Mesenchymal stem cell (in vitro differentiated cells and primary cell): ENCODE measurements at regions not wholly inside any gene's neighbourhood (a gene's known extent, or its start where the extent isn't known, plus 50 kb on each side); places are given as distances from the start of the nearest gene placed in this dataset.
"Not testable (repeated sequence)": the region's sequence is repeated elsewhere in the genome, so short reads cannot be mapped to it uniquely, and the experiment has no call there.

ENCODE experiments used
- DNase-seq: peaks from one replicate; pipeline ENCODE4 v3.0.0-alpha.2; 2013
- H2AFZ ChIP-seq: one replicate; pipeline ENCODE4 v1.6.1; 2013; ENCODE audit warnings: low read depth, mild to moderate bottlenecking, control low read depth, inconsistent platforms, low read length, moderate library complexity
- H2AK5ac ChIP-seq: 2 replicates; pipeline ENCODE4 v1.6.1; 2013; ENCODE audit warnings: low read length, moderate library complexity, mild to moderate bottlenecking, inconsistent platforms; ENCODE audit not compliant: severe bottlenecking
- H2BK120ac ChIP-seq: one replicate; pipeline ENCODE4 v1.6.1; 2013; ENCODE audit warnings: low read depth, mild to moderate bottlenecking, inconsistent platforms, low read length, moderate library complexity
- H2BK12ac ChIP-seq, 2 experiments: one replicate each; pipeline ENCODE4 v1.6.1; 2013; ENCODE audit warnings: inconsistent platforms in 2 of 2, low read length in 2 of 2, mild to moderate bottlenecking in 2 of 2, moderate library complexity in 2 of 2, control low read depth in 1 of 2
- H2BK15ac ChIP-seq: one replicate; pipeline ENCODE4 v1.6.1; 2013; ENCODE audit warnings: mild to moderate bottlenecking, low read depth, inconsistent platforms; ENCODE audit not compliant: poor library complexity, severe bottlenecking
- H2BK5ac ChIP-seq: 2 replicates; pipeline ENCODE4 v1.6.1; 2013; ENCODE audit warnings: low read depth, mild to moderate bottlenecking, low read length, control low read depth, inconsistent platforms; ENCODE audit not compliant: poor library complexity, severe bottlenecking
- H3K14ac ChIP-seq, 2 experiments: one replicate each; pipeline ENCODE4 v1.6.1; 2013; ENCODE audit warnings: inconsistent platforms in 2 of 2, low read length in 2 of 2, control low read depth in 1 of 2, mild to moderate bottlenecking in 1 of 2, moderate library complexity in 1 of 2
- H3K18ac ChIP-seq, 2 experiments: one replicate each; pipeline ENCODE4 v1.6.1; 2013; ENCODE audit warnings: inconsistent platforms in 2 of 2, low read length in 2 of 2, control low read depth in 1 of 2, low read depth in 1 of 2, mild to moderate bottlenecking in 1 of 2
- H3K23ac ChIP-seq, 2 experiments: one replicate each; pipeline ENCODE4 v1.6.1; 2013; ENCODE audit warnings: inconsistent platforms in 2 of 2, low read length in 2 of 2, mild to moderate bottlenecking in 2 of 2, moderate library complexity in 2 of 2, control low read depth in 1 of 2
- H3K27ac ChIP-seq: 2 replicates; pipeline ENCODE4 v1.5.1; 2013; ENCODE audit warnings: mild to moderate bottlenecking, moderate library complexity, low read length, control low read depth, inconsistent platforms; ENCODE audit not compliant: poor library complexity, severe bottlenecking
- H3K27me3 ChIP-seq, 2 experiments: 2 replicates each; pipeline versions ENCODE4 v1.6.1 to v1.7.0; 2013; ENCODE audit warnings: low read length in 2 of 2, mild to moderate bottlenecking in 2 of 2, moderate library complexity in 2 of 2, control low read depth in 1 of 2, inconsistent platforms in 1 of 2; ENCODE audit not compliant: control insufficient read depth in 1 of 2, insufficient read depth in 1 of 2
- H3K36me3 ChIP-seq, 2 experiments: 2 replicates each; pipeline versions ENCODE4 v1.6.1 to v1.7.0; 2013; ENCODE audit warnings: low read length in 2 of 2, control low read depth in 1 of 2, inconsistent platforms in 1 of 2, low read depth in 1 of 2, mild to moderate bottlenecking in 1 of 2; ENCODE audit not compliant: insufficient read depth in 2 of 2, control insufficient read depth in 1 of 2
- H3K4ac ChIP-seq, 2 experiments: one replicate each; pipeline ENCODE4 v1.6.1; 2013; ENCODE audit warnings: inconsistent platforms in 2 of 2, low read length in 2 of 2, mild to moderate bottlenecking in 2 of 2, moderate library complexity in 2 of 2, control low read depth in 1 of 2, low read depth in 1 of 2
- H3K4me1 ChIP-seq: 2 replicates; pipeline ENCODE4 v1.6.1; 2013; ENCODE audit warnings: low read depth, low read length, control low read depth; ENCODE audit not compliant: control insufficient read depth, insufficient read depth
- H3K4me2 ChIP-seq: 2 replicates; pipeline ENCODE4 v1.6.1; 2013; ENCODE audit warnings: low read length, mild to moderate bottlenecking, inconsistent platforms; ENCODE audit not compliant: poor library complexity, severe bottlenecking
- H3K4me3 ChIP-seq, 2 experiments: 2 replicates each; pipeline versions ENCODE4 v1.5.1 to v1.7.0; 2013; ENCODE audit warnings: low read length in 2 of 2, mild to moderate bottlenecking in 2 of 2, control low read depth in 1 of 2, low read depth in 1 of 2; ENCODE audit not compliant: insufficient read depth in 1 of 2
- H3K79me1 ChIP-seq: replicated peaks from 2 replicates; pipeline ENCODE4 v1.6.1; 2013; ENCODE audit warnings: mild to moderate bottlenecking, control low read depth, low read length, inconsistent platforms; ENCODE audit not compliant: poor library complexity, severe bottlenecking
- H3K9ac ChIP-seq: 2 replicates; pipeline ENCODE4 v1.7.0; 2013; ENCODE audit warnings: mild to moderate bottlenecking, low read length, moderate library complexity
- H3K9me3 ChIP-seq: 2 replicates; pipeline ENCODE4 v1.7.0; 2013; ENCODE audit warnings: mild to moderate bottlenecking, low read length; ENCODE audit not compliant: control insufficient read depth
- H4K8ac ChIP-seq: one replicate; pipeline ENCODE4 v1.6.1; 2013; ENCODE audit warnings: inconsistent platforms, mild to moderate bottlenecking, low read length, moderate library complexity
- H4K91ac ChIP-seq: one replicate; pipeline ENCODE4 v1.6.1; 2013; ENCODE audit warnings: mild to moderate bottlenecking, low read length, inconsistent platforms
- WGBS: methylation state at CpG from one replicate; pipeline ENCODE4 v1.1.7; 2013; ENCODE audit warnings: mixed read lengths; 5-methylcytosine and 5-hydroxymethylcytosine counted together

GRCh38 chr10:84739641-84740040, 411.3 kb downstream of the CCSER2 start:
- Histone ChIP-seq H2BK12ac (no peak overlapping the region), H3K4me3 (no peak overlapping the region), H3K9ac (no peak overlapping the region), H2BK5ac (no peak overlapping the region), H2BK15ac (no peak overlapping the region), H3K9me3 (no peaks in the 10 kb centered on the region), H3K14ac (no peak overlapping the region), H4K8ac (no peak overlapping the region), H3K4me1 (no peaks in the 10 kb centered on the region), H3K4ac (no peak overlapping the region), H3K18ac (no peak overlapping the region), H3K23ac (no peak overlapping the region), H3K4me2 (no peak overlapping the region), H3K27me3 (no peaks in the 10 kb centered on the region), H2AK5ac (no peak overlapping the region), H4K91ac (no peak overlapping the region), H3K79me1 (no peaks in the 10 kb centered on the region), H3K36me3 (no peaks in the 10 kb centered on the region), H2AFZ (no peak overlapping the region), H2BK120ac (no peak overlapping the region), H3K27ac (no peak overlapping the region)
- WGBS: no CpG with 5 or more reads among the region's 1 CpG
- DNase-seq: no peak

- no peak for DNase-seq
- Histone ChIP-seq H2BK15ac (no peak overlapping the region), H3K18ac (no peak overlapping the region), H4K91ac (no peak overlapping the region), H2BK120ac (no peak overlapping the region), H3K79me1 (no peaks in the 10 kb centered on the region), H3K4me2 (no peak overlapping the region), H3K4ac (no peak overlapping the region), H4K8ac (no peak overlapping the region), H2BK5ac (no peak overlapping the region), H3K4me3 (no peak overlapping the region), H2BK12ac (no peak overlapping the region), H3K14ac (no peak overlapping the region), H3K27ac (no peak overlapping the region), H3K9me3 (no peaks in the 10 kb centered on the region), H2AFZ (no peak overlapping the region), H2AK5ac (no peak overlapping the region), H3K9ac (no peak overlapping the region), H3K27me3 (no peaks in the 10 kb centered on the region), H3K36me3 (no peaks in the 10 kb centered on the region), H3K23ac (no peak overlapping the region), H3K4me1 (no peaks in the 10 kb centered on the region)
Observed at GRCh38 chr10:84743483-84743882, 415.1 kb downstream of the CCSER2 start.

- Histone ChIP-seq H2AFZ (no peak overlapping the region), H3K4me1 (no peaks in the 10 kb centered on the region), H3K4me2 (no peak overlapping the region), H3K79me1 (no peaks in the 10 kb centered on the region), H3K9me3 (no peaks in the 10 kb centered on the region), H2AK5ac (no peak overlapping the region), H4K8ac (no peak overlapping the region), H3K18ac (no peak overlapping the region), H3K14ac (no peak overlapping the region), H2BK120ac (no peak overlapping the region), H3K36me3 (no peaks in the 10 kb centered on the region), H3K4me3 (no peak overlapping the region), H2BK5ac (no peak overlapping the region), H2BK15ac (no peak overlapping the region), H3K27ac (no peak overlapping the region), H4K91ac (no peak overlapping the region), H3K27me3 (peaks cover 0 to under 1% of the 10 kb centered on the region in 2 experiments), H2BK12ac (no peak overlapping the region), H3K23ac (no peak overlapping the region), H3K4ac (no peak overlapping the region), H3K9ac (no peak overlapping the region)
- no peak for DNase-seq
- 71% methylated on average over 7 of the region's 7 CpGs for WGBS
Observed at GRCh38 chr10:84755311-84755710, 426.9 kb downstream of the CCSER2 start.

- not testable (repeated sequence) for H2AK5ac ChIP-seq, H4K91ac ChIP-seq, H3K4me3 ChIP-seq, H2BK120ac ChIP-seq, H3K27ac ChIP-seq, H3K9me3 ChIP-seq, H3K9ac ChIP-seq, H3K4ac ChIP-seq, H3K27me3 ChIP-seq, H3K23ac ChIP-seq, H3K4me1 ChIP-seq, H3K18ac ChIP-seq, H2BK15ac ChIP-seq, H3K14ac ChIP-seq, H3K36me3 ChIP-seq, H2AFZ ChIP-seq, DNase-seq, H4K8ac ChIP-seq, H2BK12ac ChIP-seq, H2BK5ac ChIP-seq, H3K79me1 ChIP-seq, H3K4me2 ChIP-seq
- no CpG with 5 or more reads among the region's 3 CpGs for WGBS
Observed at GRCh38 chr10:84756653-84757052, 428.3 kb downstream of the CCSER2 start.
